ENCODE measurements at regions not wholly inside any gene's neighbourhood (a gene's known extent, or its start where the extent isn't known, plus 50 kb on each side); places are given as distances from the start of the nearest gene placed in this dataset.

DNA sequence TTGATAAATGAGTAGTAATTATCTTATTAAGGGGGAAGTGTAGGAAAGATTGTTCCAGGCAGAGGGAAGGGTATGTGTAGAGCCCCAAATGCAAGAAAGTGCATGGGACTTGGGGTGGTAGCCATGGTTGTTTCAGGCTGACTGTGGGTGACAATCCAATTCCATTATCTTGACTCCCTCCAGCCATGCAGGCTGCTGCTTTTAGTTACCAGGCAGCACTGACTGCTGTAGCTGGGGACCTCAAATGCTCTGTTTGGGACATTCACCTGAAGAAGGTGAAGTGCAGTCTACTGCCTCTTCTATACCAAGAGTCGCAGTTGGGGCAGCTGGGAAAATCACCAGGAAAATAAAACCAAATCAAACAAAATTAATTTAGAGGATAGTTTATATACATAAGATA is 102.4 kb upstream of the NR3C1 start:
- TF ChIP-seq, protein P1, sequence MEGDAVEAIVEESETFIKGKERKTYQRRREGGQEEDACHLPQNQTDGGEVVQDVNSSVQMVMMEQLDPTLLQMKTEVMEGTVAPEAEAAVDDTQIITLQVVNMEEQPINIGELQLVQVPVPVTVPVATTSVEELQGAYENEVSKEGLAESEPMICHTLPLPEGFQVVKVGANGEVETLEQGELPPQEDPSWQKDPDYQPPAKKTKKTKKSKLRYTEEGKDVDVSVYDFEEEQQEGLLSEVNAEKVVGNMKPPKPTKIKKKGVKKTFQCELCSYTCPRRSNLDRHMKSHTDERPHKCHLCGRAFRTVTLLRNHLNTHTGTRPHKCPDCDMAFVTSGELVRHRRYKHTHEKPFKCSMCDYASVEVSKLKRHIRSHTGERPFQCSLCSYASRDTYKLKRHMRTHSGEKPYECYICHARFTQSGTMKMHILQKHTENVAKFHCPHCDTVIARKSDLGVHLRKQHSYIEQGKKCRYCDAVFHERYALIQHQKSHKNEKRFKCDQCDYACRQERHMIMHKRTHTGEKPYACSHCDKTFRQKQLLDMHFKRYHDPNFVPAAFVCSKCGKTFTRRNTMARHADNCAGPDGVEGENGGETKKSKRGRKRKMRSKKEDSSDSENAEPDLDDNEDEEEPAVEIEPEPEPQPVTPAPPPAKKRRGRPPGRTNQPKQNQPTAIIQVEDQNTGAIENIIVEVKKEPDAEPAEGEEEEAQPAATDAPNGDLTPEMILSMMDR (conservative IDR thresholded peaks at IDR 0.05; ENCODE audit: low read length) = no peak
- no peak for TF ChIP-seq EZH2phosphoT487 (IDR thresholded peaks at IDR 0.05; ENCODE audit: borderline replicate concordance)
